ENCODE measurements at regions not wholly inside any gene's neighbourhood (a gene's known extent, or its start where the extent isn't known, plus 50 kb on each side); places are given as distances from the start of the nearest gene placed in this dataset.
A peak's percentile ranks its signal among the peaks of the same experiment; 100 is the strongest.

GRCh38 chr20:62566266-62566665 lies 76.0 kb upstream of the SLCO4A1 start:
- no peaks in the 10 kb centered on the region for H3K36me3 ChIP-seq (ENCODE audit: control insufficient read depth in 2 of 2, insufficient read depth in 1 of 2, low read length in 2 of 2)
- H3K9me3 ChIP-seq (ENCODE audit: control insufficient read depth, insufficient read depth, low read depth, low read length): no peaks in the 10 kb centered on the region
- ChIA-PET POLR2A (no interaction called here), CTCF (no interaction called here)
- no peaks in the 10 kb centered on the region for H3K4me1 ChIP-seq (ENCODE audit: control insufficient read depth, insufficient read depth, low read length)
- H3K27ac ChIP-seq (ENCODE audit: extremely low read depth, low read depth, low read length): no peak overlapping the region
- H3K4me3 ChIP-seq (ENCODE audit: low read depth, low read length): no peak overlapping the region
- no peak for TF ChIP-seq OVOL3 (tag by site-specific recombination; IDR thresholded peaks at IDR 0.05)
- TF ChIP-seq SCRT2 (tag by site-specific recombination; IDR thresholded peaks at IDR 0.05): no peak
- TF ChIP-seq ZNF654 (tag by site-specific recombination; IDR thresholded peaks at IDR 0.05; ENCODE audit: low read depth): no peak
- TF ChIP-seq KLF17 (tag by site-specific recombination; IDR thresholded peaks at IDR 0.05): no peak
- TF ChIP-seq KLF1 (tag by site-specific recombination; IDR thresholded peaks at IDR 0.05): no peak
- TF ChIP-seq ZNF148 (tag by site-specific recombination; IDR thresholded peaks at IDR 0.05; ENCODE audit: borderline replicate concordance): no peak
- TF ChIP-seq EGR2 (tag by site-specific recombination; IDR thresholded peaks at IDR 0.05; ENCODE audit: low read depth): no peak
- no peak for TF ChIP-seq FEZF1 (tag by site-specific recombination; IDR thresholded peaks at IDR 0.05)
- no peak for TF ChIP-seq GLIS2 (tag by site-specific recombination; IDR thresholded peaks at IDR 0.05)
- TF ChIP-seq HIC1 (tag by site-specific recombination; IDR thresholded peaks at IDR 0.05): no peak
- no peak for TF ChIP-seq ZNF555 (tag by site-specific recombination; conservative IDR thresholded peaks at IDR 0.05)
- no peak for TF ChIP-seq GLIS1 (tag by site-specific recombination; IDR thresholded peaks at IDR 0.05)
- no peak for TF ChIP-seq ZNF362 (tag by site-specific recombination; IDR thresholded peaks at IDR 0.05)
- no peak for TF ChIP-seq ZNF19 (tag by site-specific recombination; IDR thresholded peaks at IDR 0.05; ENCODE audit: low read depth)

GRCh38 chr20:62566771-62567170 lies 75.5 kb upstream of the SLCO4A1 start:
- no peaks in the 10 kb centered on the region for H3K9me3 ChIP-seq (ENCODE audit: control insufficient read depth, insufficient read depth, low read depth, low read length)
- POLR2A ChIA-PET: interaction anchor here (0.5 kb wide), 1 partner anchor 99 kb away, joined by 3 read pairs; no protein-coding TSS in a partner anchor
- H3K4me1 ChIP-seq (ENCODE audit: control insufficient read depth, insufficient read depth, low read length): no peaks in the 10 kb centered on the region
- CTCF ChIA-PET: interaction anchor here (0.6 kb wide), 1 partner anchor 67 kb away, joined by 3 read pairs; no protein-coding TSS in a partner anchor
- TF ChIP-seq ZIC2 (tag by site-specific recombination; IDR thresholded peaks at IDR 0.05): peak; percentile 9; the same call in 1 of the 2 replicates
- peak; percentile 49; the same call in 1 of the 2 replicates for TF ChIP-seq ZNF600 (tag by site-specific recombination; IDR thresholded peaks at IDR 0.05)
- TF ChIP-seq ZFHX2 (tag by site-specific recombination; conservative IDR thresholded peaks at IDR 0.05): 0 out of 2 replicates have a peak, but pooled peaks have one; percentile 24
- TF ChIP-seq MZF1 (tag by site-specific recombination; IDR thresholded peaks at IDR 0.05; ENCODE audit: borderline replicate concordance): no peak
- no peak overlapping the region for H3K27ac ChIP-seq (ENCODE audit: extremely low read depth, low read depth, low read length)
- no peaks in the 10 kb centered on the region for H3K36me3 ChIP-seq (ENCODE audit: control insufficient read depth in 2 of 2, insufficient read depth in 1 of 2, low read length in 2 of 2)
- H3K4me3 ChIP-seq (ENCODE audit: low read depth, low read length): no peak overlapping the region

Measured in HEK293 (cell line).